CD4-positive, alpha-beta T cell treated with Interleukin-4 for 1 hour (primary cell): ENCODE measurements at regions not wholly inside any gene's neighbourhood (a gene's known extent, or its start where the extent isn't known, plus 50 kb on each side); places are given as distances from the start of the nearest gene placed in this dataset.

Experiments
- DNase-seq, 2 donors: peaks; one replicate each; pipeline ENCODE4 v3.0.0-alpha.2; 2020 to 2022

- no peak for DNase-seq
Observed at GRCh38 chr4:174438711-174439110, 83.6 kb downstream of the HPGD start.

GRCh38 chr4:174437749-174438148, 84.5 kb downstream of the HPGD start:
- DNase-seq: no peak

- DNase-seq: no peak
Observed at GRCh38 chr4:174437324-174437723, 85.0 kb downstream of the HPGD start.

- no peak for DNase-seq
Observed at GRCh38 chr4:174436377-174436776, 85.9 kb downstream of the HPGD start.

- DNase-seq: no peak
Observed at GRCh38 chr4:174435974-174436373, 86.3 kb downstream of the HPGD start.

GRCh38 chr4:174434455-174434854, 87.8 kb downstream of the HPGD start:
- DNase-seq: no peak

GRCh38 chr4:174430576-174430975, 91.7 kb downstream of the HPGD start:
- no peak for DNase-seq

GRCh38 chr4:174429701-174430410, 92.4 kb downstream of the HPGD start:
- DNase-seq: no peak

- no peak for DNase-seq
Observed at GRCh38 chr4:174427571-174428140, 94.6 kb downstream of the HPGD start.

- no peak for DNase-seq
Observed at GRCh38 chr4:174425669-174426068, 96.6 kb downstream of the HPGD start.

- DNase-seq: peak; percentile 23 to 24
Observed at GRCh38 chr4:174423257-174423944, 98.9 kb downstream of the HPGD start.

- no peak for DNase-seq
Observed at GRCh38 chr4:174422893-174423256, 99.4 kb downstream of the HPGD start.

- DNase-seq: no peak
Observed at GRCh38 chr4:174420316-174420715, 102.0 kb downstream of the HPGD start.

GRCh38 chr4:174418640-174419212, 103.6 kb downstream of the HPGD start:
- DNase-seq: no peak

- DNase-seq: no peak
Observed at GRCh38 chr4:174408841-174409552, 113.3 kb downstream of the HPGD start.

- no peak for DNase-seq
Observed at GRCh38 chr4:174406383-174406782, 115.9 kb downstream of the HPGD start.

GRCh38 chr4:174405923-174406322, 116.4 kb downstream of the HPGD start:
- no peak for DNase-seq

- DNase-seq: no peak
Observed at GRCh38 chr4:174404677-174405076, 117.6 kb downstream of the HPGD start.

- DNase-seq: no peak
Observed at GRCh38 chr4:174403177-174403543, 119.1 kb downstream of the HPGD start.

- no peak for DNase-seq
Observed at GRCh38 chr4:174402470-174403176, 118.9 kb downstream of the CEP44 start.

- DNase-seq: no peak
Observed at GRCh38 chr4:174401471-174402130, 117.9 kb downstream of the CEP44 start.
